HS-5 (cell line): ENCODE measurements at regions not wholly inside any gene's neighbourhood (a gene's known extent, or its start where the extent isn't known, plus 50 kb on each side); places are given as distances from the start of the nearest gene placed in this dataset.
"Not testable (repeated sequence)": the region's sequence is repeated elsewhere in the genome, so short reads cannot be mapped to it uniquely, and the experiment has no call there.

Experiments used
- DNase-seq: peaks from one replicate; pipeline ENCODE4 v3.0.0-alpha.2; 2012; ENCODE audit warnings: low read depth

DNA sequence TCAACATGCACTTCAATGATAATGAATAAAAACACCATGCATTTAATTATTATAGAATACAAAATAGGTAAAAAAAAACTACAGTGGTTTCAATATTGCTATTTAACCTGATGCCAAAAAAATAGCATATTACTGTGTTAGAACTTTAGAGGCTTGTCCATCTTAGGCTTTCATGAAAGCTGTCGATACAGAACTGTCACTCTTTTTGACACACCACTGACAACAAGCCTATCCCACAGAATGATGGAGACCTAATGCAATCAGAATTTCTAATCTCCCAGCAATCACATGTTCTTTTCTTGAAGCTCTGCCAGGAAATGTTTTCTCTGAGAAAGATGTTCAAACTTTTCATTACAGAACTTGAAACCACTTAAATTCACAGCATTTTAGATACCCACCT is 490.3 kb upstream of the EPHA6 start:
- no peak for DNase-seq

DNA sequence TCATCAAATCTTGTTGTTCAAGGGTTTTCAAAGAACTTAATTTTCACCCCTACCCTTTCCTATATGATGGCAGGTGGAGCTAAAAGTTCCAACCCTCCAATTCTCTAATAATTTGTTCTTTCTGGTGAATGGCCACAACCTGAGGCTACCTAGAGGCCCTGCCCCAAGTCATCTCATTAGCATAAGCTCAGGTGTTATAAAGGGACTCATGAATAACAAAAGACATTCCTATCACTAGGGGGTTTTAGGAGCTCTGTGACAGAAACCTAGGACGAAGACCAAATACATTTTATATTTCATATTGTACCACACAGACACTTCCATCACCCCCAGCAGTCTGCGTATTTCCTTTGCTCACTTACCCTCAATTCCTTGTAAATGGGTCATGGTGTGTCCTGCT is 483.6 kb upstream of the EPHA6 start:
- DNase-seq = no peak

DNA sequence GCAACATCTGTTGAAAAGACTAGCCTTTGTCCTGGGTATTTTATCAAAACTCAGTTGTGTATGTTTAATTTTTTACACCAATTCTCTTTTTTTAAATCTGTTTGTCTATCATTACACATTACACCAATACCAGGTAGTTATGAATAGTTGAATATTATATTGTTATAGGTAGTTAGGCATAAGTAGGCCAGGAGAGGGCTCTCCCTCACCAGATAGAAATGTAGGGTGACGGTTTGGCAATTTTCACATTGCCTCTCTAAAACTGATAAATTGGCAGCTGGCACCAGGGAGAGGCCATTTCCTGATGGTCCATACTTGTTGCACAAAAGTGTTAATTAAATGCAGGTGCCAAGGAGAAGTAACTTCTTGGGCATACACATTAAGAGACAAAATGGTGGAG is 483.1 kb upstream of the EPHA6 start:
- DNase-seq = peak; percentile 16

DNA sequence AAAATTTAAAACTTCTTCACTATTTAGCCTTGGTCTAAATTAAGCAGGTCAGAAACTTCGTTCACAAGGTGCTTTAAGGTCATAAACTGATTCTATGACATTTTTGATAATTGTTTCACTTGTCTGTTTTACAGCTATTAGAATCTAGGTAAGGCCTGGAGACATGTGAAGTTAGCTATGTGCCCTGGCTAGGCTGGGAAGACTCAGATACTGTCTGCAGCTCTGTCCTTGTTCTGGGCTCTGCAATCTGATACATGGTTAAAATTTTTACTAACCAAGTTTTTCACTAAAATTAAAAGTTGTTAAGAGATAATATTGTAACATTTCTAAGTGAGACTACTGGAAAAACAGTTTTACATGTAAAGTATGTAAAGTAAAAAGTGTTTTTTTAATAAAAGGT is 479.6 kb upstream of the EPHA6 start:
- DNase-seq = no peak

DNA sequence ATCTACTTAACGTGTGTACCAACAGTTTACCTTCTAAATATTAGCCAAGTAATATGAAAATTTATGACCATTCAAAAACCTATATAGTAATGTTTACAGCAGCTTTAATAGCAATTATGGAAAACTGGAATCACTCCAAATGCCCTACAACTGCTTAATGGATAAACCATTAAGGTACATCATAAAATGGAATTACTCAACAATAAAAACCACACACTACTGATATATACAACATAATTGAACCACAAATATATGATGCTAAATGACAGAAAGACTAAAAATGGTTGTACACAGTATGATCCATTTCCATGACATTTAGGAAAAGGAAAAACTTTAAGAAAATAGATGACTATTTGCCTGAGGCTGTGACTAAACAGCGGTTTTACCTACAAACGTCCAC is 467.1 kb upstream of the EPHA6 start:
- no peak for DNase-seq

DNA sequence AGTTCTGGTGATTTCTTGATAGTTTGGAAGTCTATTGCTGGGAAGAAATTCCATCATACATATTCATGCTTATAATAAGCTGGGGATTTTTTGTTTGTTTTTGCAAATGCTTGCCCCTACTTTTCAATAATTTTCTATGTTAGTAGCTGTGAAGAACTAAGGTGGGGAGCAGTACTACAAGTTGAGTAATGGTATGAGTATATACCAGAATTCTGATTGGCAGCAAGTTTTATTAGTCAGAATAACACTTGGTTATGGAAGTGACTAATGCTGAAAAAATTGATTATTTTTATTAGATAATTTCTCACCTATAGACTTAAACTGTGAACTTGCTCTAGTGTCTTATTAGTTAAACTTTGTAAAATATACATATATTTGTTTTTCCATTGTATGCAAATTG is 462.8 kb upstream of the EPHA6 start:
- not testable (repeated sequence) for DNase-seq

DNA sequence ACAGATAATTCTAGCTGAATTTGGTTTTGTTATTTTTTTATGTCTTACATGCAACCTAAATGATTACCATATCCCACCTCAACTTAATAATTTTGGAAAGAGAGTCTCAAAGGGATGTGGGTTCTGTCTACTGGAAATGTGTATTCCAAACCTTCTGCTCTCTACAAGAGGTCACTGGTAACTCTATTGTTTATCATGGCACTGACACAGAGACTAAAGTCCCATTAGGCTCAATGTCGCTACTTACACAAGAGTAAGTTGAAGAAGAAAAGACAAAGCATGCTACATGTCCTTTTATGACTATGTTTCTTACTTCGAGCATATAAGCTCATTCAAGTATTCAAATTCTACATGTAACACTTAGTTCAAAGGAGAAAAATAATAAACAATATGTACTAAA is 460.3 kb upstream of the EPHA6 start:
- no peak for DNase-seq

DNA sequence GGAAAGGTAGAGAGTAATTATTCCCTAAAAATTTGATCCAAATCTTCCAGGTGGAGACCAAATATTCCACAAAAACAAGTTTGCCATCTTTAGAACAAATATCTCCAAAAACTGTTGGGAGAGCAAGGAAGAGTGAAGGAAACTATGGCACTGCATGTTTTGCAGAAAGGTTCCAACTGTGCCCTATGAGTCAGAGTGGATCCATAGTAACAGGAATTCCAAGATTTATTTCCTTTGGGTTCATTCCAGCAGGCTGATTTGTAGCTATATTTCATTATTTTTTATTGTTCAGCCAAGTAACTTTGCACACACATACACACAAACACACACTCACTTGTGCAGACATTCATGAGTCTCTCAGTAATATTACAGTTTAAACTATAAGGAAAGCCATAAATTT is 459.7 kb upstream of the EPHA6 start:
- DNase-seq = peak; percentile 20

DNA sequence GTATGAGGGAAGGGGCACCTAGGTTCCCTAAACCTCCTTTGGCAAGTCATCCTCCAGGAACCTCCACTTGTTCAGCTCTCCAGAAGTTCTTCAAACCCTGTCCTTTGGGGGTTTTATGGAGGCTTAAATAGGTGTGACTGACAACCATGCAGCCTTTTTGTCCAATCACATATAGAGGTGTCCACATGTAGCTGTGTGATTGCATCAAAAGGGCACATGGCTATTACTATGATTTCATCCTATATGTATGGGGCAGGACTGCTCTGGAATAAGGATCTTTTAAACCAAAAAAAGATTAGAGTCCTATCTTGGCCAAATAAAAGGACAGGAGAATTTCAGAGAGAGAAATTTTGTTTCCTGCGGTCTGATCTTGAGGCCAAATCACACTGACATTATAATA is 453.2 kb upstream of the EPHA6 start:
- DNase-seq = no peak

DNA sequence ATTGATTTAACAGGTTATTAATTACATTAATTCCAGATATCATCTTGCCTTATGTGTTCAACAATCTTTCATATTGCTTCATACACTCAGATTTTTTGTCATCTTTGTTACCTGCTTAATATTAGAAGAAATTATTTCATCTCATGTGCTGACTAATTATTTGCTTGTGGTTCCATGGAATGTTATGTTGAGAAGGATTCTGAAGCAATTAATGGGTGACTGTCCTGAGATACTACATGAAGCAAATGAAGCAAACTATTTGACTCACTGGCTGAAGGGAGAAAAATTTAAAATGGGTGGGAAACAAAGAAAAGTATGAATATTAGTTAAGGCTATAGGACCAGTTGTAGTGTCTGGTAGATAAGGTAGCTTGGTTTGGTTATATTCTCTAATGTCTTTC is 443.8 kb upstream of the EPHA6 start:
- no peak for DNase-seq

DNA sequence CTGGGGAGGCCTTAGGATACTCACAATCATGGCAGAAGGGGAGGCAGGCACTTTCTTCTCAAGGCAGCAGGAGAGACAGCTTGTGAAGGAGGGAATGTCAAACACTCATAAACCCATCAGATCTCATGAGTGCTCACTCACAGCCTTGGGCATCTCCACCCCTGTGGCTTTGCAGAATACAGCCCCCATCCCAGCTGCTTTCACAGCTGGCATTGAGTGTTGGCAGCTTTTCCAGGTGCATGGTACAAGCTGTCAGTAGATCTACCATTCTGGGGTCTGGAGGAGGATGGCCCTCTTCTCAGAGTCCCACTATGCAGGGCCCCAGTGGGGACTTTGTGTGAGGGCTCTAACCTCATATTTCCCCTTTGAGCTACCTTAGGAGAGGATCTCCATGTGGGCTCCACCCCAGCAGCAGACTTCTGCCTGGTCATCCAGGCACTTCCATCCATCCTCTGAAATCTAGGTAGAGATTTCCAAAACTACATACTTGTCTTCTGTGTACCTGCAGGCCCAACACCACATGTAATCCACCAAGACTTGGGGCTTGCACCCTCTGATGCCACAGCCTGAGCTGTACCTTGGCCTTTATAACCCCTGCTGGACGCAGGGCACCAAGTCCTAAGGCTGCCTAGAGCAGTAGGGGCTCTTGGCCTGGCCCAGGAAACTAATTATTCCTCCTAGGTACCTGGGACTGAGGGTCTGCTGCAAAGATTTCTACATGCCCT is 404.2 kb upstream of the EPHA6 start:
- DNase-seq = no peak

DNA sequence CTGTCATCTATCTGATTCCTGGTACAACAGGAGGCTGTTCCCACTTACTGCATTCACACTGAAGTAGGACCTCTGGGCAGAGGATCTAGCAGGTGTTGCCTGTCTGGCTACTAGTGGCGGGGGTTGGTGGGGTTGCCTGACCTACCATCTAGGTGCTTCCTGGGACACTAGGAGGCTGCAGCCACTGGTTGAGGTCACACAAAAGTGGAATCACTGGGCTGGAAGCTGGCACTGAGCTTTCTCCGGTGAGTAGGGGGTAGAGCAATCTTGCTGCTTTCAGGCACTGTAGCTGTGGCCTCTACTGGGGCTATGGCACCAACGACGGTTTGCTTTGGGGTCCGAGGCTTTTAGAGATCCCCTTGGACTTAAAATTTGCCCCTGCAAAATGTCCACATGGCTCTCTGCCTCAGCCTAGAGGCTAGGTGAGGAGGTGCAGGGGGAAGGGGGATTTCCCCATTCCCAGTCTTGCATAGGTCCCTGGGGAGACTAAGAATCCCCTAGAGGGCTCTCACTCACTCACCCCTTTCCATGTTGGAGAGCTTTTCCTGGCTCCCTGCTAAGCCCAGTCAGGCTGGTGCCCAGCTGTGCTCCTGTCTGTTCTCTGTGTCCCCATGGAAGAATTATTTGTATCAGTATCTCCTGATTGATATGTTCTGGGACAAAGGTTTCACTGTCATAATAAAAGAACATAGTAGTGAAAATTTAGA is 397.7 kb upstream of the EPHA6 start:
- DNase-seq = no peak

DNA sequence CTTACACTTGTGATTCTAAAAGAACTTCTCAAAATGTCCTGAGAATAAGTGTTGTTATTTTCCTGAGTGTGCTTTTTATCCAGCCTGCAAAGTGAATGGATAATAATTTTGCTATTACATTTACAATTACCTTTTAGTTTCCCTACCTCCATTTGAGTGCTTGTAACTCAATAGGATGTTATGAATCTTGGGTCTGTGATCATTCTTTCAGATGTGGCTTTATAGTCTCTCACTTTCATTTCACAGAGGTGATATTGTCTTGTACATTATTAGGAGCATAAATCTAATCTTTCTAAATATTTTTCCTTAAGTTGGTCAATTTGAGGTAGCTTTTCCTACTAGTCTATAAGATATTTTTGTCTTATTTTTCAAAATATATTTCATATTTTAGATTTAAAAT is 386.3 kb upstream of the EPHA6 start:
- no peak for DNase-seq

DNA sequence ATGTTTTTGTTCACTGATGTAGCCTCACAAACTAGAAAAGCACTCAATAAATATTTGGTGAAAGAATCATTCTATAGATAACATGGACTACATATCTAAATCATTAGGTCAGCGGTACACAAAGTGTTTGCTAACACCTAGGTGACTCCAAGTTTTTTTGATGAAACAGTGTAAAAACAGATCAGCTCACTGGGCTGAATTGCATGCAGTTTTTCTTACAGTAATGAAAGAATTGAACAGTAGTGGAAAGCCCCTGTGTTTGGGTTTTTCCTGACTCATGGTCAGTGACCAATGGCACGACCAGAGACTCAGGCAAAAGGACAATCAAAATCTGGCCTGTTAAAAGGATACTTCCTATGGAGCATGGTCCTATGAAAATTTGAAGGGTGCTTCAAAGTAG is 384.3 kb upstream of the EPHA6 start:
- no peak for DNase-seq

DNA sequence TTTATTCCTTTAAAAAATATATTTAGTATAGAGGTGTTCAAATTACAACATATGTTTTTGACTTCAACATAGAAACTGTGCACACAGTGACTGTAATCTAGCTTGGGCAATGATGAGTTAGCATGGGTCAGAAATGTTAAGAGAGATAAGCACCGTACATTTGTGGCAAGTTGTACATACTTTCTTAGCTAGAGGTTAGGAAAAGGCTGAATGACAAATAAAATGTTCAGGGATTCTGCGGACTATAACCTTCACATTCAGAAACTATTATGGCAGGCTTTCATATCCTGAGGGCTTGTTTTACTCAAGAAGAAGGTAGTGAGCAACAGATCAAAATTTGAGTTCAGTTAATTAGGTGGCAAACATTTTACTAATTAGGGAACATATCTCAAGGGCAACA is 379.7 kb upstream of the EPHA6 start:
- DNase-seq = no peak

DNA sequence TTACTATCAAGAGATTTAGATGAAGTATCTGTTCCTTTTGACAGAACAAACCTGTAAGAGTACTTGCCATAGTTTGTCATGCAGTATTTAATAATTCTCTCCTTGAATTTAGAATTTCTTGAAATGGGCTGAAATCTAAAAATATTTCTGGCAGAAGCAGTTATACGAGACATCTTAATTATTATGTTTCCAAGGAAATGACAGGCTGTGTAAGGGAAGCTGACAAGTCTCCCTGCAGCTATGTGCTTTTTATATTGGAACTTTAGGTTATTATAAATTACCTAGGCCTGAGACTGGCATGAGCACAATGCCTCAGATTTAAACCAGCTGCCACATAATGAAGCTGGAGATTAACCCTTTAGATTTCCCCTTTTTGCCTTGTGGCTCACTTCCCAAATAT is 365.0 kb upstream of the EPHA6 start:
- DNase-seq = no peak

DNA sequence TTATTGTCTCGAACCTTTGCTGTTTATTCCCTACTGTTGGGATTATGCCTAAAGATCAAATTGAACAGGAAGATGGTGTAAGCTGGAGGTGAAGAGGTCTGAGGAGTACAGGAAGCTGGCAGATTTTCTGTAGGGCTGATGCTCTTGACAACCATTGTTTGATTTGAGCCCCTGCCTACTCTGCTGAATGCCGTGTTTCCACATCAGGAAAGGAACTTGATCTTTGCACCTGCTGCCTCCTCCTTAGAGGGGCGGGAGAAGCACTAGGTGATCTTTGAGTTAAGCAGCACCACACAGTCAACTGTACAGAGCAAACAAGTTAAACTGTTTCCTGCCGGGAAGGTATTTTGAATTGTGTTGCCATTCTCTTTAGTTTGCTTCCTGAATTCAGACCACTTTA is 364.6 kb upstream of the EPHA6 start:
- no peak for DNase-seq

DNA sequence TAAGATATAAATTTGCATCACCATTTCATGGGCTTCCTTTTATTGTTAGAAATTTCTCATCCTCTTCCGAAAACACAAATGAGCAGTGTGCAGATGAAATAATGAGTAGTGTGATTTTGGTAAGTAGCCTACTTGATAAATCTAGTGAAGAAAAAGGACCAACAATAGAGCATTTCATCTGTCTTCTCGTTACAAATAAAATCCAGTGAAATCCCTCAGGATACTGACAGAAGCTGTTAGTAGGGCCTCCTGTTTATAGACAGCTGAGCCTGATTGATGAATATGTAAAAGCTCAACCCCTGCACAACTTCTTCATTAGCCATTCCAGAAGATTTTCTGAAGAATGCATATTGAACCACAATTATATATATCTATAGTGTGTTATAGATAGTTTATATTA is 363.7 kb upstream of the EPHA6 start:
- no peak for DNase-seq

DNA sequence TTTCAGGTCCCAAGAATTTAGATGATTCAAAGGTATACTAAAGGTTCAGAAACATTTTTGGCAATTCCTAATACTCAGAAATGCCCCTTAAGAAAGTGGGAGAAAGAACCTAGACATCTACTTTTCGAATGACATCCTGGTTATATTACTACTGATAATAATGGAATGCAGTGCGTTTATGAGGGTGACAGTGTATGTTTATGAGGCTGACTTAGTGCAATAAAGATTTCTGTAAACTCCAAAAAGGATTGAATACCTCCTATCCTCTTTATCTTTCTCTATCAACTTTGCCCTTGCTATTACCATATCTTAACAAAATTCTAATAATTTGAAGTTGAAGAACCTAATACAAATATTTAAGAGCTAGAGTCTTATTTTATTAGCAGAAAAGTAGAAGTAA is 348.9 kb upstream of the EPHA6 start:
- no peak for DNase-seq

DNA sequence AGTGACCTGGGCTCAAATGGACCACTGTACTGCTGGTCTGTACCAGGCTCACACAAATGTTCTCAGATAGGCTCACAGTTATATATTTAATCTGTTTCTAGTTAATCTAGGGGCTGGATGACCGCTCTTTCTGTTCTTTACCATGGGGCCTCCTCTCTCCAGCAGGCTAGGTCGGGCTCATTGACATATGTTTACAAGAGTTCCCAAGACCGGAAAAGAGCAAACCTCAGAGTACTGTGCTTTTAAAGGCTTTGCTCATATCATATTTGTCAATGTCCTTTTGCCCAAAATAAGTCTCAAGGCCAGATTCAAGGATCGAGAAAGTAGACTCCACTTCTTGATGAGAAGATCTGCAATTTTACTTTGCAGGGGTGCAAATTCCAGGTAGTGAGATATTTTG is 348.0 kb upstream of the EPHA6 start:
- no peak for DNase-seq

DNA sequence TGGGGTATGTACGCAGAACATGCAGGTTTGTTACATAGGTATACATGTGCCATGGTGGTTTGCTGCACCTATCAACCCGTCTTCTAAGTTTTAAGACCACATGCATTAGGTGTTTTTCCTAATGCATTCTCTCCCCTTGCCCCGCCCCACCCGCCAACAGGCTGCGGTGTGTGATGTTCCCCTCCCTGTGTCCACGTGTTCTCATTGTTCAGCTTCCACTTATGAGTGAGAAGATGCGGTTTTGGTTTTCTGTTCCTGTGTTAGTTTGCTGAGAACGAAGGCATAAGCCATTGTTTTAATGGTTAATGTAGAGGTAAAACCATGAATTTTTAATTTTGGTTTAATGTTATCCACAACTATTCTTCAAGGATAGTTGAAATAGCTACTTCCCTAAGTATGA is 346.8 kb upstream of the EPHA6 start:
- no peak for DNase-seq

DNA sequence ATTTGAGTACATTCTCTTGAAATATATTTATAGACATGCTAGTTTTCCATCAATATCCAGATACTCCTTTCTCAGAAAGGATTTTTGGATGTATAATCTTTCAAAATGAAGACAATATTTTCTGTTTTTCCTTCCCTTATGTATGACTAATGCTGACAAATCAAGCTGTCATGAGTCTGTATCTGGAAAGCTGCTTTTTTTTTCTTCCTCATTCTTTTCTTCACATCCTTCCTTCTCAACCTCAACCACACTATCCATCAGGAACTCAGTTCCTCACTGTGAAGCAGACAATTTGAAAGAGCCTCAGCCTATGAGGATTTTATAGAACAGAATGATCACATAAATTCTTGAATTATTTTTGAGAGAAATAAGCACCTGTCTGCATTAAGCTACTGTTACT is 335.9 kb upstream of the EPHA6 start:
- DNase-seq = no peak

DNA sequence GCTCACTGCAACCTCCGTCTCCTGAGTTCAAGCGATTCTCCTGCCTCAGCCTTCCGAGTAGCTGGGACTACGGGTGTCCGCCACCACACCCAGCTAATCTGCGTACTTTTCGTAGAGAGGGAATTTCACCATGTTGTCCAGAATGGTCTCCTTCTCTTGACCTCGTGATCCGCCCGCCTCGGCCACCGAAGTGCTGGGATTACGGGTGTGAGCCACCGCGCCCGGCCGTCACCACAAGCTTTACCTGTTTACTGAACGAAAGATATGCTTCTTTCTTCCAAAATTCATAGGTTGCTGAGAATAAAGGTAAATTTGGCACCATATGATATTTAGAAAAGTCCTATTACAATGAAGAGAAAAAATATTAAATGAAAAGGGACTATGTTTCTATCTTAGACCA is 333.5 kb upstream of the EPHA6 start:
- no peak for DNase-seq

DNA sequence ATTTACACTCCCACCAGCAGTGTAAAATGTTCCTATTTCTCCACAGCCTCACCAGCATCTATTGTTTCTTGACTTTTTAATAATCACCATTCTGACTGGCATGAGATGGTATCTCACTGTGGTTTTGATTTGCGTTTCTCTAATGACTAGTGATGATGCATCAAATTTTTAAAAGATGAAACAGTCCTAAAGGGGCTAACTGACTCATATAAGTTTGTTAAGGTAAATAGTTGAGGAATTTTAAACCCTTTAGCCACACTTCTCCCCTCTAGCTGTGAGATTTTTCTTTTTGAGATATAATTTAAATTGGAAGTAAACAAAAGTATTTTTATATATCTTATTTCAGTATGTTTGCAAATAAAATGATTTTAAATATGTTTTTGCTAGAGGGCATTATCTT is 331.2 kb upstream of the EPHA6 start:
- DNase-seq = peak; percentile 22
